Pons (tissue), 1 donor: ENCODE measurements at regions not wholly inside any gene's neighbourhood (a gene's known extent, or its start where the extent isn't known, plus 50 kb on each side); places are given as distances from the start of the nearest gene placed in this dataset.

Experiments
- DNase-seq: peaks from one replicate; pipeline ENCODE4 v3.0.0-alpha.2; 2016; ENCODE audit warnings: low spot score

- no peak for DNase-seq
These were observed 1711.2 kb downstream of the TP53TG3F start for GRCh38 chr16:35170610-35171009.

GRCh38 chr16:35171106-35171505 lies 1711.7 kb downstream of the TP53TG3F start:
- no peak for DNase-seq

GRCh38 chr16:35173295-35173694 lies 1713.9 kb downstream of the TP53TG3F start:
- no peak for DNase-seq

- DNase-seq, result no peak
These were observed 1714.6 kb downstream of the TP53TG3F start for GRCh38 chr16:35174016-35174415.

GRCh38 chr16:35176449-35176848 lies 1717.0 kb downstream of the TP53TG3F start:
- DNase-seq, result no peak

- DNase-seq, result no peak
These were observed 1718.4 kb downstream of the TP53TG3F start for GRCh38 chr16:35177851-35178250.

GRCh38 chr16:35180970-35181369 lies 1721.6 kb downstream of the TP53TG3F start:
- no peak for DNase-seq

GRCh38 chr16:35181422-35182030 lies 1722.1 kb downstream of the TP53TG3F start:
- no peak for DNase-seq

- DNase-seq, result no peak
These were observed 1722.7 kb downstream of the TP53TG3F start for GRCh38 chr16:35182043-35182677.

GRCh38 chr16:35182943-35183550 lies 1723.6 kb downstream of the TP53TG3F start:
- no peak for DNase-seq

- no peak for DNase-seq
These were observed 1725.0 kb downstream of the TP53TG3F start for GRCh38 chr16:35184356-35184870.

GRCh38 chr16:35185366-35186044 lies 1726.1 kb downstream of the TP53TG3F start:
- DNase-seq, result no peak

- no peak for DNase-seq
These were observed 1726.8 kb downstream of the TP53TG3F start for GRCh38 chr16:35186045-35186759.

- no peak for DNase-seq
These were observed 1728.3 kb downstream of the TP53TG3F start for GRCh38 chr16:35187665-35188225.

GRCh38 chr16:35188288-35189155 lies 1729.1 kb downstream of the TP53TG3F start:
- peak; percentile 10 for DNase-seq

- DNase-seq, result no peak
These were observed 1733.6 kb downstream of the TP53TG3F start for GRCh38 chr16:35192993-35193392.

- no peak for DNase-seq
These were observed 1734.5 kb downstream of the TP53TG3F start for GRCh38 chr16:35193956-35194355.

- DNase-seq, result no peak
These were observed 1735.3 kb downstream of the TP53TG3F start for GRCh38 chr16:35194681-35195080.

GRCh38 chr16:35195173-35195863 lies 1735.9 kb downstream of the TP53TG3F start:
- no peak for DNase-seq

GRCh38 chr16:35195864-35196216 lies 1736.4 kb downstream of the TP53TG3F start:
- DNase-seq, result no peak
